Nephron (organoid): ENCODE measurements at regions not wholly inside any gene's neighbourhood (a gene's known extent, or its start where the extent isn't known, plus 50 kb on each side); places are given as distances from the start of the nearest gene placed in this dataset.
"Not testable (repeated sequence)": the region's sequence is repeated elsewhere in the genome, so short reads cannot be mapped to it uniquely, and the experiment has no call there.

ENCODE experiments used
- H3K27ac Mint-ChIP-seq, 3 experiments: 2 replicates each; pipeline ENCODE4 v1.8.0; 2020; ENCODE audit warnings: mixed read lengths in 3 of 3, mild to moderate bottlenecking in 2 of 3, moderate library complexity in 1 of 3
- H3K27me3 Mint-ChIP-seq: 2 replicates; pipeline ENCODE4 v1.8.0; 2021; ENCODE audit warnings: low read depth, mild to moderate bottlenecking, moderate library complexity, mixed read lengths
- H3K36me3 Mint-ChIP-seq: 2 replicates; pipeline ENCODE4 v1.8.0; 2020; ENCODE audit warnings: low read depth, mixed read lengths
- H3K4me1 Mint-ChIP-seq: 2 replicates; pipeline ENCODE4 v1.8.0; 2020; ENCODE audit warnings: mixed read lengths
- H3K4me3 Mint-ChIP-seq, 3 experiments: 2 replicates each; pipeline ENCODE4 v1.8.0; 2020; ENCODE audit warnings: mild to moderate bottlenecking in 3 of 3, mixed read lengths in 3 of 3, moderate library complexity in 2 of 3
- H3K9me3 Mint-ChIP-seq: 2 replicates; pipeline ENCODE4 v1.8.0; 2020; ENCODE audit warnings: mixed read lengths
- CTCF ChIP-seq, 3 experiments: fragments of 200-600 bp; sonication (generic); IDR thresholded peaks; one replicate each; pipeline ENCODE4 v1.5.0; 2021; ENCODE audit warnings: antibody characterized with exemption in 3 of 3; ENCODE audit not compliant: unreplicated experiment in 3 of 3

DNA sequence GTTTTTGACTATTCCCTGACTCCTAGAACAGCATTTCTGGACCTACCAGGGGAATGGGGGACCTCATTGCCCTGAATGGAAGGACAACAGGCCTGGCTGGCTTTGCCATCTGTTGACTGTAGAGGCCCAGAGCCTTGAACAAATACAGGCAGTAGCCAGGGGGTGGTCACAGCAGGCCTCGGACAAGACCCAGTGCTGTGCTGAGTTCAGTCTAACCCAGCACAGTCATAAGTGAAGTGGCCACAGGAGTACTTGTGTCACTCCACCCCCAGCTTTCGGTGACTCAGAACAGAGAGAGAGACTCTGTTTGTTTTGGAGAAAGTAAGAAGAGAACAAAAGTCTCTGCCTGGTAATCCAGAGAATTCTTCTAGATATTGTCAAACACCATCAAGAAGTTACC, 310.0 kb downstream of the PRR32 start:
- Mint-ChIP-seq H3K27me3 (no peaks in the 10 kb centered on the region), H3K4me1 (no peaks in the 10 kb centered on the region), H3K9me3 (peaks cover 4% of the 10 kb centered on the region), H3K4me3 (no peak overlapping the region), H3K36me3 (no peaks in the 10 kb centered on the region), H3K27ac (no peak overlapping the region)
- TF ChIP-seq CTCF (IDR thresholded peaks at IDR 0.05; ENCODE audit: unreplicated experiment in 3 of 3): no peak

GRCh38 chrX:127138218-127138617, 318.7 kb downstream of the PRR32 start:
- Mint-ChIP-seq H3K9me3 (peaks cover 4% of the 10 kb centered on the region), H3K27me3 (no peaks in the 10 kb centered on the region), H3K4me1 (no peaks in the 10 kb centered on the region), H3K36me3 (no peaks in the 10 kb centered on the region), H3K4me3 (no peak overlapping the region), H3K27ac (no peak overlapping the region)
- TF ChIP-seq CTCF (IDR thresholded peaks at IDR 0.05; ENCODE audit: unreplicated experiment in 3 of 3): no peak

DNA sequence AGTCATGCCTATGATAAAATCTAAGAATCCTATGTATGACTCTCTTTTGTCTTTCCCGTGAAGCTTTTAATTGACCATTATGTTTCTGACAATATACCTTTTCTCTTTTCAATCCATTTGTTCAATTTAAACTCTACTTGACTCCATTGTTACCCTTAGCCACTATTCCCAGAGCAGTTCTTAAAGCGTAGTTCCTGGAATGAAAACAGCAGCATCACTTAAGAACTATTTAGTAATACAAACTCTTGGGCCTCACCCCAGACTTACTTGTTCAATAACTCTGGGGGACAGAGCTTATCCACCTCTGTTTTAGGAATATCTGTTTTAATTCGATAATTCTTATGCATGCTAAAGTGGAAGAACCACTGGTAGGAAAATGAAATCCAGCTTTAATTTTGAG, 358.4 kb downstream of the PRR32 start:
- Mint-ChIP-seq H3K27ac (no peak overlapping the region), H3K4me3 (no peak overlapping the region), H3K4me1 (no peaks in the 10 kb centered on the region), H3K9me3 (no peaks in the 10 kb centered on the region), H3K27me3 (no peaks in the 10 kb centered on the region), H3K36me3 (no peaks in the 10 kb centered on the region)
- TF ChIP-seq CTCF (IDR thresholded peaks at IDR 0.05; ENCODE audit: unreplicated experiment in 3 of 3): no peak

GRCh38 chrX:127187095-127187494, 367.6 kb downstream of the PRR32 start:
- H3K27ac Mint-ChIP-seq: no peak overlapping the region
- no peaks in the 10 kb centered on the region for H3K9me3 Mint-ChIP-seq
- TF ChIP-seq CTCF (IDR thresholded peaks at IDR 0.05; ENCODE audit: unreplicated experiment in 3 of 3): no peak
- H3K36me3 Mint-ChIP-seq: no peaks in the 10 kb centered on the region
- H3K27me3 Mint-ChIP-seq: no peaks in the 10 kb centered on the region
- no peaks in the 10 kb centered on the region for H3K4me1 Mint-ChIP-seq
- no peak overlapping the region for H3K4me3 Mint-ChIP-seq

DNA sequence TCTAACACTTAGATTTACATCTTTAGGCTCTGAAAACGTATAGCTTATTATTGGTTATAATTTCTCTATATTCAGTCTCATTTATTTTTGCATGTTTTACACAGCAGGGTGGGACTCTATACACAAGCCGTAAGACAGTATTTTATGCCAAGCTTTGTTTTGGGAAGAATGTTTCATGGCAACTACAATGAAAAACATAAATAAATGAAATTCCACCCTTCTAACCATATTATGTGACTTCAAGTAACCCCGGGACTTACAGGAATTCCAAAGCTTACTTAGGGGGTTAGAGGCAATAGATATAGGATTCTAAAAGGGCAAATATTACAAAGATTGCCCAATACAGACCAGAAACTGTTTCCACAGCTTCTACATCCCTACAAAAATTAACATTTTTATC, 370.9 kb downstream of the PRR32 start:
- Mint-ChIP-seq H3K4me3 (no peak overlapping the region), H3K27me3 (no peaks in the 10 kb centered on the region), H3K36me3 (no peaks in the 10 kb centered on the region), H3K27ac (no peak overlapping the region), H3K9me3 (no peaks in the 10 kb centered on the region), H3K4me1 (no peaks in the 10 kb centered on the region)
- TF ChIP-seq CTCF (IDR thresholded peaks at IDR 0.05; ENCODE audit: unreplicated experiment in 3 of 3): no peak

- no peaks in the 10 kb centered on the region for H3K36me3 Mint-ChIP-seq
- H3K4me1 Mint-ChIP-seq: no peaks in the 10 kb centered on the region
- peaks cover 8% of the 10 kb centered on the region for H3K9me3 Mint-ChIP-seq
- no peak overlapping the region for H3K27ac Mint-ChIP-seq
- TF ChIP-seq CTCF (IDR thresholded peaks at IDR 0.05; ENCODE audit: unreplicated experiment in 3 of 3): no peak
- no peaks in the 10 kb centered on the region for H3K27me3 Mint-ChIP-seq
- no peak overlapping the region for H3K4me3 Mint-ChIP-seq
Measured at GRCh38 chrX:127207326-127207725, 387.8 kb downstream of the PRR32 start.

- not testable (repeated sequence) for H3K36me3 Mint-ChIP-seq
- H3K9me3 Mint-ChIP-seq: peaks cover 39% of the 10 kb centered on the region
Measured at GRCh38 chrX:127221821-127222220, 402.3 kb downstream of the PRR32 start.

More at GRCh38 chrX:127221821-127222220, 402.3 kb downstream of the PRR32 start:
- H3K27ac Mint-ChIP-seq, H3K4me3 Mint-ChIP-seq, H3K4me1 Mint-ChIP-seq, H3K27me3 Mint-ChIP-seq: not testable (repeated sequence)
